ENCODE measurements at regions not wholly inside any gene's neighbourhood (a gene's known extent, or its start where the extent isn't known, plus 50 kb on each side); places are given as distances from the start of the nearest gene placed in this dataset.

DNA sequence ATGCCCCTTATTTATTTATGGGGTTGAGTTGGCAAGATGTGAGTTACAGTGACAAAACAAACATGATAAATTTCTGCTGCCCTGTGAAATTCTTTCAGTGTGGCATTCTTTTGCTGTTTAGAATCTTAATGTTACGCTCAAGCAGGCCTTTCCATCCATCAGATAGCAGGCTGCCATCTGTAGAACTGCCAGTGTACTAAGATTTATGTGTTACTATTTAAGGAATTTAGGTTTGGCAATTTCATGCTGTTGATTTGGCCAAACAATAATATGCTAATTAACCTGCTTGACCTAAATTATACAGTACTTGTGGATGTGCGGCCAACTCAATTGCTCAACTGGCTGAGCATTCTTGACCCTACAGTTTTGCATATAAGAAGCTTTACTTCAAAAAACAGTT, 477.7 kb upstream of the TPK1 start:
- TF ChIP-seq POLR2A (IDR thresholded peaks at IDR 0.05; ENCODE audit: low read depth, low read length) (no peak), TAF1 (IDR thresholded peaks at IDR 0.05; ENCODE audit: borderline replicate concordance, low read depth, low read length) (no peak)
- no peak for FAIRE-seq

DNA sequence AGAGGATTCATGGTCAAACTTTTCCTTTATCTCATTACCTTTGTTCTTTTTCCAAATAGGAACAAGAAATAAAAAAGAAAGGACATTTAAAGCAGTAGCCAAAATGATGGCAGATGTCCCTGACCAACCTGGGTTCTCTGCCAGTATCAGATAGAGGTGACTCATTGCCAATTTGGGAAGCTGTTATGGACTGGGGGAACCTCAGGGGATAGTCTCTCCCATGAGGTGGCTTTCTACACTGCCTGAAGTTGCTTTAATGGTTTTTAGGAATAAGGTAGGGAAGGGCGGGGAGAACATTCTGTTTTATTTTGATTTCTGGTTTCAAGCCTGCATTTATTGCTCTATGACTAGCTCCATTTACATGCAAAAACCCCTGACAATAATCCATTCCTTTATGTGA, 457.9 kb upstream of the TPK1 start:
- no peak for TF ChIP-seq POLR2A (IDR thresholded peaks at IDR 0.05; ENCODE audit: low read depth, low read length)
- TF ChIP-seq TAF1 (IDR thresholded peaks at IDR 0.05; ENCODE audit: borderline replicate concordance, low read depth, low read length), result no peak
- no peak for TF ChIP-seq POLR2AphosphoS5 (IDR thresholded peaks at IDR 0.05; ENCODE audit: low read depth, low read length)
- DNase-seq (ENCODE audit: insufficient read length) (no peak), FAIRE-seq (no peak)

More for the DNA sequence above, 477.7 kb upstream of the TPK1 start:
- DNase-seq (ENCODE audit: insufficient read length), result no peak

DNA sequence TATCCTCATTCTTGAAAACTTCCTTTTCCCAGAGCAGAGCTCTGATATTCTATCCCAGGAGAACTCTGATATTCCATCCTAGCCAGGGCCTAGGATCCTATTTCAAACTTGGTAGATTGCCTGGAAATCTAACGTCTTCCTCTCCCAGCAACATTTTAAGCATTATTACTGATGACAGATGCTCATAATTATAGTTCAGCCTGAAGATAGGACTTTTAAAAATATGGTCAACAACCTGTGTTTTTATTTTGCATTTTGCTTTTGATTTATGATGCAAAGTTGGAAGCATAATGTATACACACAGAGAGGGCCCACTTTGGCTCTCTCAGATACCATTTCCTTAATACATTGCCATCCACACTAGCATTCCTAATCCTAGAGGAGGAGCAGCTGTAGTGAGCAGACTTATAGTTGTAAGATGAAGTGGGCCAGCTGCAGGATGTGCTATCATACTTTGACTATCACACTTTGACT, 457.4 kb upstream of the TPK1 start:
- FAIRE-seq, result no peak
- no peak for TF ChIP-seq POLR2A (IDR thresholded peaks at IDR 0.05; ENCODE audit: low read depth, low read length)
- no peak for TF ChIP-seq POLR2AphosphoS5 (IDR thresholded peaks at IDR 0.05; ENCODE audit: low read depth, low read length)
- TF ChIP-seq TAF1 (IDR thresholded peaks at IDR 0.05; ENCODE audit: borderline replicate concordance, low read depth, low read length), result no peak

DNA sequence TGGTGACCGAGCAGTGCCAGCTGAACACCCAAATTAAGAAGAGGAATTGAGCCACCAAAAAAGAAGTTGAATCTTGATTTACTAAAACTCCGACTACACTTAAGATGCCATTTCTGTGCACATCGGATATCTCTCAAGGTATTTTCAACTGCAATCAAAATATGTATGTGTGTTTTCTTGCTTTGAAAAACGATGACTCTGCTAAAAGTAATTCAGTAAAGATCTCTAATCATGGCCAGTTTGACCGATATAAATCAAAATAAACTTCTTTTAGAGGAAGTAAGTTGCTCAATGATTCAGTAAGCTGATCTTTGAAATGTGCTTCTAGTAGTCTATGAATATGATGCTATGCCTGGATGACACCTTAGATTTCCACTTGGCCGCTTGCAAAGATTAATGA, 453.5 kb upstream of the TPK1 start:
- DNase-seq (ENCODE audit: insufficient read length), result no peak
- no peak for TF ChIP-seq POLR2A (IDR thresholded peaks at IDR 0.05; ENCODE audit: low read depth, low read length)
- no peak for TF ChIP-seq POLR2AphosphoS5 (IDR thresholded peaks at IDR 0.05; ENCODE audit: low read depth, low read length)
- TF ChIP-seq TAF1 (IDR thresholded peaks at IDR 0.05; ENCODE audit: borderline replicate concordance, low read depth, low read length), result no peak
- no peak for FAIRE-seq

More for the DNA sequence above, 457.4 kb upstream of the TPK1 start:
- no peak for DNase-seq (ENCODE audit: insufficient read length)

DNA sequence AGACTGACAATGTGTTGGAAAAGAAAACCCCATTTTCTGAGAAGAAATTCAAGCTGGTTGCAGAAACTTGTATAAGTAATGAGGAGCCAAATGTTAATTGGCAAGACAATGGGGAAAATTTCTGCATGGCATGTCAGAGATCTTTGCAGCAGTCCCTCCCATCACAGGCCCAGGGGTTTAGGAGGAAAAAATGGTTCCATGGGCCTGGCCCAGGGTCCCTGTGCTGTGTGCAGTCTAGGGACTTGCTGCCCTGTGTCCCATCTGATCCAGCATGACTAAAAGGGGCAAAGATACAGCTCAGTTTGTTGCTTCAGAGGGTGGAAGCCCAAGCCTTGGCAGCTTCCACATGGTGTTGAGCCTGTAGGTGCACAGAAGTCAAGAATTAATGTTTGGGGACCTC, 440.3 kb upstream of the TPK1 start:
- no peak for DNase-seq (ENCODE audit: insufficient read length)
- TF ChIP-seq POLR2A (IDR thresholded peaks at IDR 0.05; ENCODE audit: low read depth, low read length) (no peak), POLR2AphosphoS5 (IDR thresholded peaks at IDR 0.05; ENCODE audit: low read depth, low read length) (no peak), TAF1 (IDR thresholded peaks at IDR 0.05; ENCODE audit: borderline replicate concordance, low read depth, low read length) (no peak)
- no peak for FAIRE-seq

DNA sequence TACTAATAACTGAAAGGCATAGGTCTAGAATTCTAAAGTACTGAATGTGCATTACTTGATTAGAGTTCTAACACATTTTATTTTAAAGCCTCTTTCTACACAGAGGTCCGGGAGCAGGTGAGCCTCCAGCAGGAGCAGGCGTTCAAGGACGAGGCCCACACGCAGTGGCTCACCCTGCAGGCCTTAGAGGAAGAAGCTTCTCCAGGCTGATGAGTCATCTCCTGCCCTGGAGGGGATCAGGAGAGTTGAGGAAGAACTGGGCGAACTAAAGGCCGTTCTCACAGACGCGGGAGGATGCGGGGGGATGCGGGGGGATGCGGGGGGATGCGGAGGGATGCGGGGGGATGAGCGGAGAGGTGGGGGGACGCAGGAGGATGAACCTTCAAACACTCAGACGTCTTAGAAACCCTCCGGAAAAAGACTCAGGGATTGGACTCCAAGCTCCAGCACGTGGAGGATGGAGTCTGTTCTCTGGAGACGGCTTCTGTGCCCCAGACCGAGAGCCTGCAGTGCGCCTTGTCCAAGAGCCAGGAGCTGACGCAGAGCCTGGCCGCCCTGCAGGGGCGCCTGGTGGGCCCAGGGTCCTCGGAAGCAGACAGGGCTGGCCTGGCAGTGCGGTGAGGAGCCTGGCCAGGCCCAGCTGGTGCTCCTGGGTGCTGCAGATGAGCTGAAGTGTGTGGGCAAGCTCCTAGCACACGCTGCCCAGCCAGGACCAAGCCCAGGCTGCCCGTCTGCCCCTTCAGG, 433.7 kb upstream of the TPK1 start:
- DNase-seq (ENCODE audit: insufficient read length) (no peak), FAIRE-seq (no peak)
- TF ChIP-seq POLR2AphosphoS5 (IDR thresholded peaks at IDR 0.05; ENCODE audit: low read depth, low read length), result no peak
- TF ChIP-seq TAF1 (IDR thresholded peaks at IDR 0.05; ENCODE audit: borderline replicate concordance, low read depth, low read length), result no peak
- no peak for TF ChIP-seq POLR2A (IDR thresholded peaks at IDR 0.05; ENCODE audit: low read depth, low read length)

DNA sequence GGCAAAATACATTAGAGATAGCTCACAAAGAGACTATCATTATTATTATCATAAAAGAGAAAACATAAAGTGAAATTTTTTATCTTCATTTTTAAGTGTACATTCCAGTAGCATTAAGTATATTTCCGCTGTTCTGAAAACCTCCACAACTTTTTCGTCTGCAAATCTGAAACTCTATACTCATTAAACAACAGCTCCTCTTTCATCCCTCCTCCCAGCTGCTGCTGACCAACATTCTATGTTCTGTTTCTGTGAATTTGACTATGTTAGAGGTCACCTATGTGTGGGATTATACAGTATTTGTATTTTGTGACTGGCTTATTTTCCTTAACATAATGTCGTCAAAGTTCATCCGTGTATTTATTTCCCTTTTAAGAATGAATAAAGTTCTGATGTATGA, 429.3 kb upstream of the TPK1 start:
- TF ChIP-seq POLR2AphosphoS5 (IDR thresholded peaks at IDR 0.05; ENCODE audit: low read depth, low read length) (no peak), POLR2A (IDR thresholded peaks at IDR 0.05; ENCODE audit: low read depth, low read length) (no peak), TAF1 (IDR thresholded peaks at IDR 0.05; ENCODE audit: borderline replicate concordance, low read depth, low read length) (no peak)
- FAIRE-seq, result no peak
- DNase-seq (ENCODE audit: insufficient read length), result no peak

DNA sequence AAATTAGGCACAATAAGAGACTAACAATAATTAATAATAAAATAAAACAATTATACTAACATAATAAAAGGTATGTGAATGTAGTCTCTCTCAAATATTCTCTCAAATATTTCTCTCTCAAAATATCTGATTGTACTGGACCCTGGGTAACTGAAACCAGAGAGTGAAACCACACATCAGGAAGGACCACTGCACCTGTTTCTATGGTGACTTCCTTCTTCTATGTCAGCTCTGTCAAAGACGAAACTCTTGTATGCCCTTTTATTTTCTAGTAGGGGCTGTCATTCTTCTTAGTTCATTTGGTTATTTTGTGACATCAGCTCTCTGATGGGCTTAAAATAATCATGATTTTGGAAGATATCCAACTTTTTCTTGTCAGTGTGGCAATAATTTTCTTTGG, 428.0 kb upstream of the TPK1 start:
- TF ChIP-seq POLR2AphosphoS5 (IDR thresholded peaks at IDR 0.05; ENCODE audit: low read depth, low read length) (no peak), POLR2A (IDR thresholded peaks at IDR 0.05; ENCODE audit: low read depth, low read length) (no peak), TAF1 (IDR thresholded peaks at IDR 0.05; ENCODE audit: borderline replicate concordance, low read depth, low read length) (no peak)
- DNase-seq (ENCODE audit: insufficient read length) (no peak), FAIRE-seq (no peak)

DNA sequence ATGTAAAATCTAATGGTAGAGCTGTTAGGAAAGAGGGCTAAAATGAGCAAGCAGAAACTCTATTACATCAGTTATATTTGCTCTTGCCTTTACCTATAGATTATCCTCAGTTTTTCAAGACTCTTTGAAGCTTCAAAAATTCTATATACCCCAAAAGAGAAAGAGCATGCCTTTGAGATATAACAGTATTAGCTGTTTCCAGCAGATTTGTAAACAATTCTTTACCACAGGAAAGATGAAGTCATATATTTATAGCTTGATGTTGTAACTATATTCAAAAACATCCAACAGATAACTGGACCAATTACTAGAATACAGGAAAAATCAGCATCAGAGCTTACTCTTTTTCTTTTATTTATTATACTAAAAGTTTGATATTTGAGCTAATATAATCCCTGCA, 416.2 kb upstream of the TPK1 start:
- DNase-seq (ENCODE audit: insufficient read length) (no peak), FAIRE-seq (no peak)
- TF ChIP-seq TAF1 (IDR thresholded peaks at IDR 0.05; ENCODE audit: borderline replicate concordance, low read depth, low read length) (no peak), POLR2AphosphoS5 (IDR thresholded peaks at IDR 0.05; ENCODE audit: low read depth, low read length) (no peak), POLR2A (IDR thresholded peaks at IDR 0.05; ENCODE audit: low read depth, low read length) (no peak)

DNA sequence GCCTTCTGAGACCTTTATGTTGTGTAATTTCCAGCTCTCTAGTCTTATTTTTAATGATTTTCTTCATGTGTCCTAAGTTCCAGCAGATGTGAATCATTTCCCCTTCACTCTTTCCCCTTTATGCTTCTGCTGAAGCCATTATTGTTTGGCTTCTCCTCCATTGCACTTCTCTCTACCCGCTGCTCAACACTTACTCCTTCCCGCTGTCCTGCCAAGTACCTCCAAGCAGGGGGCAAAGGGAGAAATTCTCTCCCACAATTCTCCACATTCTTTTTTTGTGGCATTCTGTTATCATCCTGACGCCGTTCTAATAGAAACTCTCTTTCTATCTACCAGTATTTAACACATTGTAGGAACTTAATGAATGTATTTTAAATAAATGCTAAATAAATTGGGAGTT, 388.9 kb upstream of the TPK1 start:
- DNase-seq (ENCODE audit: insufficient read length) (no peak), FAIRE-seq (no peak)
- TF ChIP-seq POLR2AphosphoS5 (IDR thresholded peaks at IDR 0.05; ENCODE audit: low read depth, low read length), result no peak
- TF ChIP-seq POLR2A (IDR thresholded peaks at IDR 0.05; ENCODE audit: low read depth, low read length), result no peak

DNA sequence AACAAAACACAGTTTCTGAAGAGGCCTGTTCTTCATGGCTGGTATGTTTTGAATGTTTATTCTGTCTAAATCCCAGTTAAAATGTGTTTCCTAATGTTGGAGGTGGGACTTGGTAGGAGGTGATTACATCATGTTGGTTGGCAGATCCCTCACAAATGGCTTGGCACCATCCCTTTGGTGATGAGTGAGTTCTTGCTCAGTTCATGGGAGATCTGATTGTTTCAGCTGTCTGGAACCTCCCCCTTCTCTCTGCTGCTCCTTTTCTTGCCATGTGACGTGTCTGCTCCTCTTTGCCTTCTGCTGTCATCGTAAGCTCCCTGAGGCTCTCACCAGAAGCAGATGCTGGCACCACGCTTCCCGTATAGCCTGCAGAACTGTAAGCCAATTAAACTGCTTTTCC, 383.6 kb upstream of the TPK1 start:
- TF ChIP-seq POLR2A (IDR thresholded peaks at IDR 0.05; ENCODE audit: low read depth, low read length), result no peak
- TF ChIP-seq TAF1 (IDR thresholded peaks at IDR 0.05; ENCODE audit: borderline replicate concordance, low read depth, low read length), result no peak
- no peak for TF ChIP-seq POLR2AphosphoS5 (IDR thresholded peaks at IDR 0.05; ENCODE audit: low read depth, low read length)
- DNase-seq (ENCODE audit: insufficient read length) (no peak), FAIRE-seq (no peak)

DNA sequence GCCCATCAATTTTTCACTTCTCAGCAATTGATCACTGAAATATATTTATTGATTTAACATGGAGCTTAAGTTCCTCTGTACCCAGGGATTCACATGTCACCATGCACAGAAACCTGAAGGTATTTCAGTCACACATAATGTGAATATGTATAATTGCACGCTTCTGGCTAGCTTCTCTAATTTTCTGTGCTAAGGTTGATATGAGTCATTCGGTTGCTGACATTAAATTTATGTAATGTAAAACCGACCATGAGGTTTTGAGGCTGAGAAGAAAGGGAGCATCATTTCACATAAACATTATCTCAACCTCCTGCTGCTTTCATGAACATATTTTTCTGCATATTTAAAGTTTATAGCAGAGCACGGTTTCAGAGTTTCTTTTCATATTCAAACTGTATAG, 381.0 kb upstream of the TPK1 start:
- FAIRE-seq (no peak), DNase-seq (ENCODE audit: insufficient read length) (no peak)
- no peak for TF ChIP-seq TAF1 (IDR thresholded peaks at IDR 0.05; ENCODE audit: borderline replicate concordance, low read depth, low read length)
- no peak for TF ChIP-seq POLR2A (IDR thresholded peaks at IDR 0.05; ENCODE audit: low read depth, low read length)
- TF ChIP-seq POLR2AphosphoS5 (IDR thresholded peaks at IDR 0.05; ENCODE audit: low read depth, low read length), result no peak
